ENCODE measurements at regions not wholly inside any gene's neighbourhood (a gene's known extent, or its start where the extent isn't known, plus 50 kb on each side); places are given as distances from the start of the nearest gene placed in this dataset.

- Histone ChIP-seq H3K9me3 (ENCODE audit: low read depth) (peaks cover 9% of the 10 kb centered on the region), H3K4me3 (no peak overlapping the region), H4K20me1 (ENCODE audit: low read depth) (no peaks in the 10 kb centered on the region), H3K79me2 (ENCODE audit: low read depth) (no peaks in the 10 kb centered on the region), H3K9ac (no peak overlapping the region), H3K36me3 (no peaks in the 10 kb centered on the region), H3K27ac (no peak overlapping the region), H3K4me2 (no peak overlapping the region), H3K4me1 (no peaks in the 10 kb centered on the region), H3K27me3 (no peaks in the 10 kb centered on the region), H2AFZ (replicated peaks) (no peak overlapping the region), H3F3A (ENCODE audit: low read depth) (no peaks in the 10 kb centered on the region)
- peaks cover 2% of the 10 kb centered on the region for H3K27me3 Mint-ChIP-seq (ENCODE audit: insufficient read depth, low read depth)
- no peak overlapping the region for H3K4me3 Mint-ChIP-seq
- peaks cover 20% of the 10 kb centered on the region for H3K9me3 Mint-ChIP-seq
- DNase-seq (ENCODE audit: low spot score), result no peak
- H3K27ac Mint-ChIP-seq, result no peak overlapping the region
- TF ChIP-seq EZH2phosphoT487 (IDR thresholded peaks at IDR 0.05) (no peak), CTCF (IDR thresholded peaks at IDR 0.05) (no peak), EZH2 (IDR thresholded peaks at IDR 0.05) (no peak)
- H3K36me3 Mint-ChIP-seq, result no peaks in the 10 kb centered on the region
- peaks cover 2% of the 10 kb centered on the region for H3K4me1 Mint-ChIP-seq
These were observed 178.1 kb downstream of the NDUFA10 start for GRCh38 chr2:239846789-239847676.

GRCh38 chr2:239845968-239846367, 179.2 kb downstream of the NDUFA10 start:
- Histone ChIP-seq H3K27ac (no peak overlapping the region), H2AFZ (replicated peaks) (no peak overlapping the region), H3K9ac (no peak overlapping the region), H3F3A (ENCODE audit: low read depth) (no peaks in the 10 kb centered on the region), H3K4me3 (no peak overlapping the region), H3K4me2 (no peak overlapping the region), H3K27me3 (no peaks in the 10 kb centered on the region), H3K36me3 (no peaks in the 10 kb centered on the region), H3K9me3 (ENCODE audit: low read depth) (peaks cover 9% of the 10 kb centered on the region), H3K4me1 (no peaks in the 10 kb centered on the region), H3K79me2 (ENCODE audit: low read depth) (no peaks in the 10 kb centered on the region), H4K20me1 (ENCODE audit: low read depth) (no peaks in the 10 kb centered on the region)
- DNase-seq (ENCODE audit: low spot score), result no peak
- Mint-ChIP-seq H3K27me3 (ENCODE audit: insufficient read depth, low read depth) (no peaks in the 10 kb centered on the region), H3K4me3 (no peak overlapping the region), H3K36me3 (no peaks in the 10 kb centered on the region), H3K9me3 (peaks cover 20% of the 10 kb centered on the region), H3K27ac (no peak overlapping the region), H3K4me1 (peaks cover 2% of the 10 kb centered on the region)
- no peak for TF ChIP-seq CTCF (IDR thresholded peaks at IDR 0.05)
- no peak for TF ChIP-seq EZH2 (IDR thresholded peaks at IDR 0.05)
- TF ChIP-seq EZH2phosphoT487 (IDR thresholded peaks at IDR 0.05), result no peak

GRCh38 chr2:239839306-239839705, 185.8 kb downstream of the NDUFA10 start:
- Mint-ChIP-seq H3K27ac (no peak overlapping the region), H3K27me3 (ENCODE audit: insufficient read depth, low read depth) (peaks cover 3% of the 10 kb centered on the region), H3K36me3 (no peaks in the 10 kb centered on the region), H3K9me3 (peaks cover 2% of the 10 kb centered on the region), H3K4me1 (no peaks in the 10 kb centered on the region), H3K4me3 (no peak overlapping the region)
- no peak overlapping the region for H2AFZ ChIP-seq (replicated peaks)
- no peak overlapping the region for H3K4me2 ChIP-seq
- no peaks in the 10 kb centered on the region for H3F3A ChIP-seq (ENCODE audit: low read depth)
- no peaks in the 10 kb centered on the region for H3K79me2 ChIP-seq (ENCODE audit: low read depth)
- H3K27ac ChIP-seq, result no peak overlapping the region
- peaks cover 9% of the 10 kb centered on the region for H3K9me3 ChIP-seq (ENCODE audit: low read depth)
- H4K20me1 ChIP-seq (ENCODE audit: low read depth), result no peaks in the 10 kb centered on the region
- H3K27me3 ChIP-seq, result no peaks in the 10 kb centered on the region
- H3K4me3 ChIP-seq, result no peak overlapping the region
- no peak overlapping the region for H3K9ac ChIP-seq
- H3K36me3 ChIP-seq, result no peaks in the 10 kb centered on the region
- no peak for DNase-seq (ENCODE audit: low spot score)
- no peaks in the 10 kb centered on the region for H3K4me1 ChIP-seq
- no peak for TF ChIP-seq EZH2phosphoT487 (IDR thresholded peaks at IDR 0.05)
- TF ChIP-seq EZH2 (IDR thresholded peaks at IDR 0.05), result no peak
- TF ChIP-seq CTCF (IDR thresholded peaks at IDR 0.05), result no peak

All from neural progenitor cell (in vitro differentiated cells).